OCI-LY1 (cell line): ENCODE measurements at regions not wholly inside any gene's neighbourhood (a gene's known extent, or its start where the extent isn't known, plus 50 kb on each side); places are given as distances from the start of the nearest gene placed in this dataset.

Experiments used
- H2AFZ ChIP-seq: fragments of 200-600 bp; sonication (generic), shearing (Covaris generic); 2 replicates; pipeline ENCODE4 v1.6.0; 2014; ENCODE audit warnings: antibody characterized with exemption, mild to moderate bottlenecking, low read length
- H3F3A ChIP-seq: fragments of 200-600 bp; sonication (generic), shearing (Covaris generic); 2 replicates; pipeline ENCODE4 v1.6.0; 2014; ENCODE audit warnings: mild to moderate bottlenecking, antibody characterized with exemption, low read length, moderate library complexity; ENCODE audit not compliant: insufficient read depth
- H3K27ac ChIP-seq: fragments of 200-600 bp; sonication (generic); 2 replicates; pipeline ENCODE4 v1.5.1; 2014; ENCODE audit warnings: low read length, mixed run types, mild to moderate bottlenecking, low read depth; ENCODE audit not compliant: poor library complexity, severe bottlenecking
- H3K27me3 ChIP-seq: fragments of 200-600 bp; sonication (generic); 2 replicates; pipeline ENCODE4 v1.6.0; 2014; ENCODE audit warnings: antibody characterized with exemption, mild to moderate bottlenecking, low read length, moderate library complexity; ENCODE audit not compliant: insufficient read depth
- H3K36me3 ChIP-seq: fragments of 200-600 bp; sonication (generic); 2 replicates; pipeline ENCODE4 v1.6.1; 2014; ENCODE audit warnings: mild to moderate bottlenecking, antibody characterized with exemption, low read length, moderate library complexity, mixed read lengths; ENCODE audit not compliant: insufficient read depth
- H3K4me1 ChIP-seq: fragments of 200-600 bp; sonication (generic); 2 replicates; pipeline ENCODE4 v1.5.1; 2014; ENCODE audit warnings: mild to moderate bottlenecking, low read length, moderate library complexity; ENCODE audit not compliant: insufficient read depth, severe bottlenecking
- H3K4me2 ChIP-seq: fragments of 200-600 bp; sonication (generic), shearing (Covaris generic); 2 replicates; pipeline ENCODE4 v1.6.1; 2014; ENCODE audit warnings: low read length
- H3K4me3 ChIP-seq: fragments of 200-600 bp; sonication (generic); 2 replicates; pipeline ENCODE4 v1.5.1; 2014; ENCODE audit warnings: low read length, low read depth, mild to moderate bottlenecking, mixed read lengths; ENCODE audit not compliant: poor library complexity, severe bottlenecking
- H3K79me2 ChIP-seq: fragments of 200-600 bp; shearing (Covaris generic); 2 replicates; pipeline ENCODE4 v1.6.1; 2016; ENCODE audit warnings: mixed run types, low read length, mixed read lengths; ENCODE audit not compliant: insufficient read depth
- H3K9ac ChIP-seq: fragments of 200-600 bp; sonication (generic), shearing (Covaris generic); 2 replicates; pipeline ENCODE4 v1.6.1; 2014; ENCODE audit warnings: mild to moderate bottlenecking, low read length, mixed read lengths
- H3K9me2 ChIP-seq: fragments of 200-600 bp; sonication (generic), shearing (Covaris generic); 2 replicates; pipeline ENCODE4 v1.6.1; 2014; ENCODE audit warnings: low read depth, mild to moderate bottlenecking, low read length, mixed read lengths
- H3K9me3 ChIP-seq: fragments of 200-600 bp; shearing (Covaris generic); 2 replicates; pipeline ENCODE4 v1.6.1; 2014; ENCODE audit warnings: low read length, mixed read lengths
- H4K20me1 ChIP-seq: fragments of 200-600 bp; sonication (generic), shearing (Covaris generic); 2 replicates; pipeline ENCODE4 v1.6.0; 2016; ENCODE audit warnings: mild to moderate bottlenecking, low read length; ENCODE audit not compliant: insufficient read depth
- CTCF ChIP-seq: fragments of 200-600 bp; sonication (generic), shearing (Covaris generic); IDR thresholded peaks from 2 replicates; pipeline ENCODE4 v1.5.1; 2017; ENCODE audit warnings: mild to moderate bottlenecking, antibody characterized with exemption, low read length, moderate library complexity, mixed read lengths
- EZH2 ChIP-seq: fragments of 200-600 bp; sonication (generic), shearing (Covaris generic); IDR thresholded peaks from 2 replicates; pipeline ENCODE4 v1.8.0; 2017; ENCODE audit warnings: borderline replicate concordance, mixed run types, mild to moderate bottlenecking, antibody characterized with exemption, low read length, moderate library complexity, mixed read lengths

GRCh38 chr18:55076643-55077218, 117.5 kb upstream of the CCDC68 start:
- no peak overlapping the region for H2AFZ ChIP-seq
- H3F3A ChIP-seq = no peaks in the 10 kb centered on the region
- H3K27me3 ChIP-seq = no peaks in the 10 kb centered on the region
- no peaks in the 10 kb centered on the region for H3K9me2 ChIP-seq
- no peaks in the 10 kb centered on the region for H3K4me1 ChIP-seq
- H3K4me2 ChIP-seq = no peak overlapping the region
- H3K36me3 ChIP-seq = no peaks in the 10 kb centered on the region
- no peak overlapping the region for H3K9ac ChIP-seq
- TF ChIP-seq EZH2 (no peak), CTCF (no peak)
- H3K79me2 ChIP-seq = no peaks in the 10 kb centered on the region
- H3K9me3 ChIP-seq = no peaks in the 10 kb centered on the region
- H3K27ac ChIP-seq = no peak overlapping the region
- no peak overlapping the region for H3K4me3 ChIP-seq
- no peaks in the 10 kb centered on the region for H4K20me1 ChIP-seq

- Histone ChIP-seq H3K4me1 (no peaks in the 10 kb centered on the region), H3K4me3 (no peak overlapping the region), H3K9ac (no peak overlapping the region), H3K79me2 (no peaks in the 10 kb centered on the region), H3K4me2 (no peak overlapping the region), H3K9me2 (no peaks in the 10 kb centered on the region), H3K27ac (no peak overlapping the region), H4K20me1 (no peaks in the 10 kb centered on the region), H3F3A (no peaks in the 10 kb centered on the region), H3K9me3 (no peaks in the 10 kb centered on the region), H3K36me3 (no peaks in the 10 kb centered on the region), H2AFZ (no peak overlapping the region), H3K27me3 (no peaks in the 10 kb centered on the region)
- no peak for TF ChIP-seq EZH2
- TF ChIP-seq CTCF = no peak
Observed at GRCh38 chr18:55073834-55074233, 114.6 kb upstream of the CCDC68 start.

DNA sequence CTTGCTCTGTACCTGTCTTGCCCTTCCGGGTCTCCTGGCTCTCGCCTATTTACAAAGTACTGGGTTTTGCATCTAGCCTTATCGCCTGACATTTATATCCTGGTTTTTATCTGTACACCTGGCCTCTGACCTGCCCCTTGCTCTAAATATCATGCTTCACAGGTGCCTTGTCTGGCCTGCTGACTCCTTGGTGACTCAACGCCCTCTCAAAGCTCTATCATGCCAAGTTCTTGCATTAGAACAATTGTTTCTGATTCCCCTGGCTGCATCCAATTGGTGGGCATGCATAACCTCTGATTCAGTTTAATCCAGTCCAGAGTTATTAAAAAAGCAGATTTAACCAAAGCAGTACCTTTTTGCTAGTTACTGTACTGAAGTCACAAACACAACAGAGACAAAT, 113.9 kb upstream of the CCDC68 start:
- Histone ChIP-seq H3K36me3 (no peaks in the 10 kb centered on the region), H3K27ac (no peak overlapping the region), H3K9ac (no peak overlapping the region), H3K9me3 (no peaks in the 10 kb centered on the region), H3F3A (no peaks in the 10 kb centered on the region), H3K9me2 (no peaks in the 10 kb centered on the region), H3K4me1 (no peaks in the 10 kb centered on the region), H3K4me2 (no peak overlapping the region), H3K79me2 (no peaks in the 10 kb centered on the region), H3K4me3 (no peak overlapping the region), H4K20me1 (no peaks in the 10 kb centered on the region), H2AFZ (no peak overlapping the region), H3K27me3 (no peaks in the 10 kb centered on the region)
- no peak for TF ChIP-seq CTCF
- no peak for TF ChIP-seq EZH2
